ENCODE measurements at regions not wholly inside any gene's neighbourhood (a gene's known extent, or its start where the extent isn't known, plus 50 kb on each side); places are given as distances from the start of the nearest gene placed in this dataset.

- H3K9me3 Mint-ChIP-seq, result no peaks in the 10 kb centered on the region
- H3K4me1 Mint-ChIP-seq (ENCODE audit: low read depth), result no peaks in the 10 kb centered on the region
- no peak for DNase-seq
- H3K4me3 Mint-ChIP-seq, result no peak overlapping the region
- H3K36me3 Mint-ChIP-seq (ENCODE audit: insufficient read depth), result no peaks in the 10 kb centered on the region
- H3K27me3 Mint-ChIP-seq (ENCODE audit: low read depth), result peaks cover 30% of the 10 kb centered on the region
- ATAC-seq, result no peak
Measured at GRCh38 chr1:29985606-29985945, 737.8 kb downstream of the MATN1 start.

DNA sequence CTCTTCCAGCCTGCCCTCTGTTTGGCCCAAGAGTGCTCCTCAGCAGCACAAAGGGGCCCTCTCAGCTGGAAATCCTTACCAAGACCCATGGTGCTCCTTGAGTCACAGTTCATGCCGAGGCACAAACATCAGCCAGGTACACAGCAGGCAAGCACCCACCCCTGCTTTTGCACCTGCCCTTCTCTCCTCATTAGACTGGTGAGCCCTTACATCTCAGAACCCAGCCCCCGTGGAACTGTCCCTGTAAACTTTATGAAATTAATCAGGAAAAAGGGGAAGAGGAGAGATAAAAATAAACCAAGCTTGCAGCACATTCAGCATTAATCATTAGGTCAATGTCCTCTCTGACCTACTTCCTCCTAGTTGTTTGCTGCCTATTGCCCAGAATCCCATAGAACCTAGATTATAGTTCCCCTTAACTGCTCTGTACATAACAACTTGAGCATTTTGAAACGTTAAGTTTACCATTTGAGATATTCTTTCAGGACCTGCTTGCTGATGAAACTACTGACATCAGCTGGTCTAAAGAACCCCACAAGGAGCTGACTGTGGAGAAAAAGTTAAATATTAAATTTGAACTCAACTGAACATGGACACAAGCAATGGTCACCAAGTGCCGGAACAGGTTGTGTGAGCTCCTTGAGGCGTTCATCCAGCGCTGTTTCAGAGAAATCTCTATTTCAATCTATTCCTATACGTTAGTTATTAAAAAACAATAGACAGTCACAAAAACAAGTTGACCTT lies 738.4 kb downstream of the MATN1 start:
- Mint-ChIP-seq H3K36me3 (ENCODE audit: insufficient read depth) (no peaks in the 10 kb centered on the region), H3K4me1 (ENCODE audit: low read depth) (no peaks in the 10 kb centered on the region), H3K9me3 (no peaks in the 10 kb centered on the region), H3K27me3 (ENCODE audit: low read depth) (peaks cover 27% of the 10 kb centered on the region), H3K4me3 (no peak overlapping the region)
- DNase-seq (no peak), ATAC-seq (no peak)

DNA sequence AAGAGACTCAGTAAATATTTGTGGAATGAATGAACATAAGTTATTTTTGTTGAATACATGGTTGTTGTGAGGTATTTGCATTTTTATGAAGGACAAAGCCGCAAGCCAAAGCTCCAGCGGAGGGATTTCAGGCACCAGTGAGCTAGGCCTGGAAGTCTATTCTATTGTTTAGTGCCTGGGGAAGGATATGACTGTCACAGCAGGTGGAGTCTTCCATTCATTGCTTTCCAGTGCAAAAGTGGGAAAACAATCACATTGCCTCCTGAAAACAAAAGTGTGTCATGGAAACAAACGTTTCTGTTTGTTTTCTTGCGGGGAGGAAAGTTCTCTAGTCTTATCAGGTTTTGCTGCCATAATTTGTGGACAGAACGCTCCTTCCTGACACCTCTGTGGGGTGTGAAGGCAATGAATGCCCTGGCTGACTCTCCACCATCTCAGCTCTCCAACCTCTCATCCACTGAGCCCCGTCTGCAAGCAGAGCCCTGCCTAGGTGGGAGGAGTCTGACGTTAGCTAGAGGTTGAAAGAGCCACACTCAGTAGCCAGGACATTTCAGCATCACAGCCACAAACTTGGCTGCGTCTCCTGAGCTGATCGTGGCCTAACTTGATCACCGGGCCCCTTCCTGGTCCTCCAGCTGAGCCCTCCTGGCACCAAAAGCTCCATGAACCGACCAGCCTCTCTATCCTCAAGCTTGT lies 739.1 kb downstream of the MATN1 start:
- ATAC-seq (no peak), DNase-seq (no peak)
- H3K4me1 Mint-ChIP-seq (ENCODE audit: low read depth), result no peaks in the 10 kb centered on the region
- no peaks in the 10 kb centered on the region for H3K36me3 Mint-ChIP-seq (ENCODE audit: insufficient read depth)
- no peak overlapping the region for H3K4me3 Mint-ChIP-seq
- H3K9me3 Mint-ChIP-seq, result no peaks in the 10 kb centered on the region
- H3K27me3 Mint-ChIP-seq (ENCODE audit: low read depth), result peaks cover 27% of the 10 kb centered on the region

- DNase-seq (no peak), ATAC-seq (no peak)
- no peak overlapping the region for H3K4me3 Mint-ChIP-seq
- no peaks in the 10 kb centered on the region for H3K4me1 Mint-ChIP-seq (ENCODE audit: low read depth)
- H3K9me3 Mint-ChIP-seq, result no peaks in the 10 kb centered on the region
- H3K36me3 Mint-ChIP-seq (ENCODE audit: insufficient read depth), result no peaks in the 10 kb centered on the region
- peaks cover 27% of the 10 kb centered on the region for H3K27me3 Mint-ChIP-seq (ENCODE audit: low read depth)
Measured at GRCh38 chr1:29983321-29983720, 740.1 kb downstream of the MATN1 start.

GRCh38 chr1:29981586-29982239 lies 741.7 kb downstream of the MATN1 start:
- Mint-ChIP-seq H3K4me1 (ENCODE audit: low read depth) (no peaks in the 10 kb centered on the region), H3K36me3 (ENCODE audit: insufficient read depth) (no peaks in the 10 kb centered on the region), H3K27me3 (ENCODE audit: low read depth) (peaks cover 27% of the 10 kb centered on the region), H3K4me3 (no peak overlapping the region), H3K9me3 (peaks cover 8% of the 10 kb centered on the region)
- ATAC-seq (no peak), DNase-seq (no peak)

- peaks cover 8% of the 10 kb centered on the region for H3K9me3 Mint-ChIP-seq
- ATAC-seq (no peak), DNase-seq (no peak)
- no peaks in the 10 kb centered on the region for H3K36me3 Mint-ChIP-seq (ENCODE audit: insufficient read depth)
- H3K4me1 Mint-ChIP-seq (ENCODE audit: low read depth), result peaks cover 5% of the 10 kb centered on the region
- H3K4me3 Mint-ChIP-seq, result no peak overlapping the region
- peaks cover 13% of the 10 kb centered on the region for H3K27me3 Mint-ChIP-seq (ENCODE audit: low read depth)
Measured at GRCh38 chr1:29977550-29977949, 741.2 kb downstream of the PTPRU start.

- peaks cover 12% of the 10 kb centered on the region for H3K27me3 Mint-ChIP-seq (ENCODE audit: low read depth)
- ATAC-seq (no peak), DNase-seq (no peak)
- H3K9me3 Mint-ChIP-seq, result peaks cover 8% of the 10 kb centered on the region
- peaks cover 5% of the 10 kb centered on the region for H3K4me1 Mint-ChIP-seq (ENCODE audit: low read depth)
- H3K36me3 Mint-ChIP-seq (ENCODE audit: insufficient read depth), result no peaks in the 10 kb centered on the region
- H3K4me3 Mint-ChIP-seq, result no peak overlapping the region
Measured at GRCh38 chr1:29975036-29975694, 738.8 kb downstream of the PTPRU start.

DNA sequence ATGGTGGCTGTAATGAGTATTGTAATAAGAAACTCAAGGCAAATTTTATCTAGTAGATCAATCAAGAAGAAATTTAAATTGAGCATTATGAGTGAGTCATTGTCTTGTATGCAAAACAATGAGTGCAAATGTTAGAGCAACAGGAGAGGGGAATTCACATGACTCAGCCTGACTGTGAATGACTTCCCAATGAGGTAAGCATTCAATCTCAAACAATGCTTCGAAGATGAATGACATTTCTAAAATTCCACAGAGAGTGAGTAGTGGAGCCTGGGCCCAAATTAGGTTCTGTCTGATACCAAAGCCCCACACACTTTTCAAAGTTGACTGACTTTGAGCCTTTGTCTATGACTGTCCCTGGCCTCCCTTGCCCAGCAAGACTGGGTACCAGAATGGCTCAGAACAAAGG lies 738.0 kb downstream of the PTPRU start:
- DNase-seq, result no peak
- H3K4me3 Mint-ChIP-seq, result no peak overlapping the region
- ATAC-seq, result peak; percentile 71 to 85

DNA sequence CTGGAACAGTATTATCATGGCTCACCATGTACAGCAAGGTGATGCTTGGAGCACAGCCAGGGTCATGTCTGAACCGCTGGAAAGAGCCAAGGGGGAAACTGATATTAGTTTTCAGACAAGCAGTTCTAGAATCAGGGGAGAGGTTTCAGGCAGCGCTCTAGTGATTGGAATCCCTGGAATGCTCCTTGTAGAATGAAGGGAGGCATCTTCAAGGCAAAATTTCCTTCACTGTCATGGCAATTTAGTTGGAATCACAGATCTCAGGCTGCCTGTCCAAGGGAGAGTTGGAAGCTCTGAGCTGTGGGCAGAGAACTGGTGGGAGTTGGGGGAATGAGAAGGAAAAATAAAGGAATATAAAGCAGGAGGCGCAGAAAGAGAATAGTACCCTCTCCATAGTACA lies 737.1 kb downstream of the PTPRU start:
- peaks cover 15% of the 10 kb centered on the region for H3K27me3 Mint-ChIP-seq (ENCODE audit: low read depth)
- peaks cover 11% of the 10 kb centered on the region for H3K9me3 Mint-ChIP-seq

More for the DNA sequence above, 738.0 kb downstream of the PTPRU start:
- H3K27me3 Mint-ChIP-seq (ENCODE audit: low read depth), result peaks cover 15% of the 10 kb centered on the region
- H3K9me3 Mint-ChIP-seq, result peaks cover 11% of the 10 kb centered on the region
- H3K36me3 Mint-ChIP-seq (ENCODE audit: insufficient read depth), result no peaks in the 10 kb centered on the region
- peaks cover 5% of the 10 kb centered on the region for H3K4me1 Mint-ChIP-seq (ENCODE audit: low read depth)

DNA sequence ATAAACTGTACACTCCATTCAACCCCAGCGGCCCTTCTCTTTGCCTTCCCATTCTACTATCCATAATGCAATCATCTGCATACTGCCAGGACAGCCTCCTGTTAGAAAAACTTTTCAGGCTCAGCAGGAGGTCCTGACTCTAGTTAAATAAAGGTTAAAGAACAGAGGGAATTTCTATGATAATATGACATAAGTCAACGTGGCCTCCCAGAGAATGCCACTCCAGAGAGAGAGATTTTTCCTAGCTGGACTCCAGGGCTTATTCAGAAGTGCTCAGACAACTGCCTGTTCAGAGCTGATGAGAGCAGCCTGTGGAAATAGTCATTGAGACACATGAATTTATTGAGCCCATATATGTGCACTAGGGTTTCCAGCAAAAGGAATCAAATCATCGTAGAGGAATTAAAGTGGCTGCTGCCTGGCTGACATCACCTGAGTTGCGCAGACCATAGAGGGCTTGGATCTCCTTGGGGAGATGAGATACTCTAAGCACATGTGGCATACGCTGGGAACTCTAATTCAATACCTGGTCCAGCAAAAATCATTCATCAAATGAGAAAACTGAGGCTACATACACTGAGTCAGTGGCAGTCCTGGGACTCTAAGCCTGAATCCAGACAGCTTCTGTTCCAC lies 736.2 kb downstream of the PTPRU start:
- Mint-ChIP-seq H3K4me3 (no peak overlapping the region), H3K4me1 (ENCODE audit: low read depth) (peaks cover 5% of the 10 kb centered on the region), H3K27me3 (ENCODE audit: low read depth) (peaks cover 15% of the 10 kb centered on the region), H3K9me3 (peaks cover 11% of the 10 kb centered on the region), H3K36me3 (ENCODE audit: insufficient read depth) (no peaks in the 10 kb centered on the region)
- DNase-seq, result no peak
- no peak for ATAC-seq

More for the DNA sequence above, 737.1 kb downstream of the PTPRU start:
- Mint-ChIP-seq H3K4me3 (no peak overlapping the region), H3K4me1 (ENCODE audit: low read depth) (peaks cover 5% of the 10 kb centered on the region), H3K36me3 (ENCODE audit: insufficient read depth) (no peaks in the 10 kb centered on the region)
- ATAC-seq (no peak), DNase-seq (no peak)

- no peak overlapping the region for H3K4me3 Mint-ChIP-seq
Measured at GRCh38 chr1:29971703-29972102, 735.4 kb downstream of the PTPRU start.

GRCh38 chr1:29970747-29971325 lies 734.5 kb downstream of the PTPRU start:
- ATAC-seq (no peak), DNase-seq (no peak)
- peaks cover 20% of the 10 kb centered on the region for H3K27me3 Mint-ChIP-seq (ENCODE audit: low read depth)
- H3K9me3 Mint-ChIP-seq, result peaks cover 3% of the 10 kb centered on the region
- H3K36me3 Mint-ChIP-seq (ENCODE audit: insufficient read depth), result no peaks in the 10 kb centered on the region
- H3K4me1 Mint-ChIP-seq (ENCODE audit: low read depth), result peaks cover 5% of the 10 kb centered on the region
- no peak overlapping the region for H3K4me3 Mint-ChIP-seq

More at GRCh38 chr1:29971703-29972102, 735.4 kb downstream of the PTPRU start:
- Mint-ChIP-seq H3K36me3 (ENCODE audit: insufficient read depth) (no peaks in the 10 kb centered on the region), H3K4me1 (ENCODE audit: low read depth) (peaks cover 5% of the 10 kb centered on the region), H3K9me3 (peaks cover 3% of the 10 kb centered on the region), H3K27me3 (ENCODE audit: low read depth) (peaks cover 15% of the 10 kb centered on the region)
- DNase-seq, result no peak
- no peak for ATAC-seq

DNA sequence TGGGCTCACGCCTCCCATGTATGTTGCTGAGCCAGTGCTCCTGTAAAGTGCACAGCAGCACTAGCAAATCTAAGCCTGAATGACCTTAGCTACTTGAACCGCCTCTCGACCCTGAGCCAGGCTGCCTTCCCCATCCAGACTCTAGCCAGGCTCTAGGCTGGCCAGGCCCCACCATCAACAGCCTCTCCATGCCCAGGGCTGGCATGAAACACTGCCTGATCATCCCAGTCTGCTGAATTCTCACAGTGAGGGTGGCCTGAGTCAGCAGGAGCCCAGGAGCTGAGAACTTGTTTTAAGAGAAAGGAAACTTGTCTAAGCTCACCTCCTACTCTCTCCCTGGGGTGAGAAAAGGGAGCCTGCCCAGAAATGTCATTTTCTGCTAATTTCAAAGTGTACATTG lies 733.3 kb downstream of the PTPRU start:
- Mint-ChIP-seq H3K4me3 (no peak overlapping the region), H3K9me3 (peaks cover 3% of the 10 kb centered on the region), H3K36me3 (ENCODE audit: insufficient read depth) (no peaks in the 10 kb centered on the region), H3K27me3 (ENCODE audit: low read depth) (peaks cover 20% of the 10 kb centered on the region), H3K4me1 (ENCODE audit: low read depth) (peaks cover 4% of the 10 kb centered on the region)
- no peak for DNase-seq
- ATAC-seq, result no peak

- Mint-ChIP-seq H3K4me3 (no peak overlapping the region), H3K27me3 (ENCODE audit: low read depth) (peaks cover 24% of the 10 kb centered on the region), H3K4me1 (ENCODE audit: low read depth) (no peaks in the 10 kb centered on the region), H3K9me3 (peaks cover 3% of the 10 kb centered on the region), H3K36me3 (ENCODE audit: insufficient read depth) (no peaks in the 10 kb centered on the region)
- DNase-seq (no peak), ATAC-seq (no peak)
Measured at GRCh38 chr1:29967261-29967660, 730.9 kb downstream of the PTPRU start.

Measured in activated T-cell treated with anti-CD3 and anti-CD28 coated beads, Interleukin-2, amount 50 U/mL, for 4 hours (primary cell).